ENCODE measurements at regions not wholly inside any gene's neighbourhood (a gene's known extent, or its start where the extent isn't known, plus 50 kb on each side); places are given as distances from the start of the nearest gene placed in this dataset.
"Not testable (repeated sequence)": the region's sequence is repeated elsewhere in the genome, so short reads cannot be mapped to it uniquely, and the experiment has no call there.

- TF ChIP-seq, protein P1, sequence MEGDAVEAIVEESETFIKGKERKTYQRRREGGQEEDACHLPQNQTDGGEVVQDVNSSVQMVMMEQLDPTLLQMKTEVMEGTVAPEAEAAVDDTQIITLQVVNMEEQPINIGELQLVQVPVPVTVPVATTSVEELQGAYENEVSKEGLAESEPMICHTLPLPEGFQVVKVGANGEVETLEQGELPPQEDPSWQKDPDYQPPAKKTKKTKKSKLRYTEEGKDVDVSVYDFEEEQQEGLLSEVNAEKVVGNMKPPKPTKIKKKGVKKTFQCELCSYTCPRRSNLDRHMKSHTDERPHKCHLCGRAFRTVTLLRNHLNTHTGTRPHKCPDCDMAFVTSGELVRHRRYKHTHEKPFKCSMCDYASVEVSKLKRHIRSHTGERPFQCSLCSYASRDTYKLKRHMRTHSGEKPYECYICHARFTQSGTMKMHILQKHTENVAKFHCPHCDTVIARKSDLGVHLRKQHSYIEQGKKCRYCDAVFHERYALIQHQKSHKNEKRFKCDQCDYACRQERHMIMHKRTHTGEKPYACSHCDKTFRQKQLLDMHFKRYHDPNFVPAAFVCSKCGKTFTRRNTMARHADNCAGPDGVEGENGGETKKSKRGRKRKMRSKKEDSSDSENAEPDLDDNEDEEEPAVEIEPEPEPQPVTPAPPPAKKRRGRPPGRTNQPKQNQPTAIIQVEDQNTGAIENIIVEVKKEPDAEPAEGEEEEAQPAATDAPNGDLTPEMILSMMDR (IDR thresholded peaks at IDR 0.05; ENCODE audit: borderline replicate concordance, control extremely low read depth, extremely low read depth, insufficient read depth, missing control alignments): no peak
These were observed 820.1 kb downstream of the TMTC2 start for GRCh38 chr12:83506841-83507240.

DNA sequence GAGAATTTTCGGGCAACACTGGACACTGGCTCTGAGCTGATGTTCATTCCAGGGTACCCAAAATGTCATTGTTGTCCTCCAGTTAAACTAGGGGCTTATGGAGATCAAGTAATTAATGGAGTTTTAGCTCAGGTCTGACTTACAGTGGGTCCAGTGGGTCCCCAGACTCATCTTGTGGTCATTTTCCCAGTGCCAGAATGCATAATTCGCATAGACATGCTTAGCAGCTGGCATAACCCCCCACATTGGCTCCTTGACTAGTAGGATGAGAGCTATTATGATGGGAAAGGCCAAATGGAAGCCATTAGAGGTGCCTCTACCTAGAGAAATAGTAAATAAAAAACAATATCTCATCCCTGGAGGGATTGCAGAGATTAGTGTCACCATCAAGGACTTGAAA lies 818.9 kb downstream of the TMTC2 start:
- TF ChIP-seq, protein P1 (IDR thresholded peaks at IDR 0.05; ENCODE audit: borderline replicate concordance, control extremely low read depth, extremely low read depth, insufficient read depth, missing control alignments): no peak
- no peak for DNase-seq (ENCODE audit: low spot score)
- in situ Hi-C loops (cut with MboI; ENCODE audit: low sequenced_read_pairs, unreplicated experiment): no loop called here

More at GRCh38 chr12:83506841-83507240, 820.1 kb downstream of the TMTC2 start:
- in situ Hi-C loops (cut with MboI; ENCODE audit: low sequenced_read_pairs, unreplicated experiment): no loop called here
- DNase-seq (ENCODE audit: low spot score): no peak

DNA sequence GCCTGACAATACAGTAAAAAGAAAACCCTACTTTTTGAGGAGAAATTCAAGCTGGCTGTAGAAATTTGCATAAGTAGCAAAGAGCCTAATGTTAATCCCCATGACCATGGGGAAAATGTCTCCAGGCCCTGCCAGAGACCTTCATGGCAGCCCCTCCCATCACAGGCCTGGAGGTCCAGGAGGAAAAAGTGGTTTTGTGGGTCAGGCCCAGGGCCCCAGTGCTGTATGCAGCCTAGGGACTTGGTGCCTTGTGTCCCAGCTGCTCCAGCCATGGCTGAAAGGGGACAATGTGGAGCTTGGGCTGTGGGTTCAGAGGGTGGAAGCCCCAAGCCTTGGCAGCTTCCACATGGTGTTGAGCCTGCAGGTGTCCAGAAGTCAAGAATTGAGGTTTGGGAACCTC lies 813.2 kb downstream of the TMTC2 start:
- in situ Hi-C loops (cut with MboI; ENCODE audit: low sequenced_read_pairs, unreplicated experiment); DNase-seq (ENCODE audit: low spot score): not testable (repeated sequence)

DNA sequence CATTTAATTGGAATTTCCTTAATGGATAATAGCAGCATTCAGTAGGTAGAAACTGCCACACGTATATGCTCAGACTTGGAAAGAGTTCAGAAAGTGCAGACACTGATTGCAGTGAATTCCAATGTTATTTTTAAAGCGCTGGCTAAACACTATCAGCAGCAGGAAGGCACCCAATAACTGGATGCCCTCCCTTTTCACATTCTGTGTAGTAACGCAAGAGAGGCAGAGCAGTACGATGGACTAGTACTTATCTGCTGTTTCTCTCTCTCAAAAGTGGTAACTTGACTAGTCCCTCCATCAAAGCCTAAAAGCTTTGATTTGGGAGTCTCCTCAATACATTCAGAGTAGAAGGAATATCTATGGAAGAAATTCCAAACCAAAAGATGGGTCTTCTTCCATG lies 791.0 kb downstream of the TMTC2 start:
- TF ChIP-seq, protein P1 (IDR thresholded peaks at IDR 0.05; ENCODE audit: borderline replicate concordance, control extremely low read depth, extremely low read depth, insufficient read depth, missing control alignments): no peak
- DNase-seq (ENCODE audit: low spot score): no peak
- in situ Hi-C loops (cut with MboI; ENCODE audit: low sequenced_read_pairs, unreplicated experiment): no loop called here

GRCh38 chr12:83476695-83477690 lies 790.3 kb downstream of the TMTC2 start:
- in situ Hi-C loops (cut with MboI; ENCODE audit: low sequenced_read_pairs, unreplicated experiment): no loop called here
- TF ChIP-seq, protein P1 (IDR thresholded peaks at IDR 0.05; ENCODE audit: borderline replicate concordance, control extremely low read depth, extremely low read depth, insufficient read depth, missing control alignments): no peak
- no peak for DNase-seq (ENCODE audit: low spot score)

DNA sequence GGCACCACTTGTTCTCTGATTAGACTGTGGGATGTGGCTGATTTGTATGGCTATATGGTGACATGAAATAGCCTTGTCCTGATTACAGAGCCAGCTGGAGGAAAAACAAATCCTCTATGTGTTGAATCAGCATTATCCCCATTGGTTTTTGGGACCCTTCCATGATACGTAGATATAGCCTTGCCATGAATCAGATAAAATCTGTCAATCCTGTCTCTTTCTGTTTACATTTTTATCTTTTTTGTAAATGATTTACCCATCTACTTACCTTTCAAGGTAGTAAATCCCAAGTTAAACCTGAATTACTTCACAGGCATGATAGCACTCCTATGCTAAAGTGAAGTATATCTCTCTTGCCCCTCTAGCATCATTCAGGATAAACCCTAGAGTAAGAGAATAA lies 789.3 kb downstream of the TMTC2 start:
- in situ Hi-C loops (cut with MboI; ENCODE audit: low sequenced_read_pairs, unreplicated experiment): no loop called here
- no peak for DNase-seq (ENCODE audit: low spot score)
- TF ChIP-seq, protein P1 (IDR thresholded peaks at IDR 0.05; ENCODE audit: borderline replicate concordance, control extremely low read depth, extremely low read depth, insufficient read depth, missing control alignments): no peak

GRCh38 chr12:83474369-83474768 lies 787.7 kb downstream of the TMTC2 start:
- TF ChIP-seq, protein P1 (IDR thresholded peaks at IDR 0.05; ENCODE audit: borderline replicate concordance, control extremely low read depth, extremely low read depth, insufficient read depth, missing control alignments): no peak
- in situ Hi-C loops (cut with MboI; ENCODE audit: low sequenced_read_pairs, unreplicated experiment): no loop called here
- no peak for DNase-seq (ENCODE audit: low spot score)
